Stimulated activated CD4-positive, alpha-beta T cell treated with anti-CD3 and anti-CD28 coated beads, Interleukin-1b, Interleukin-23, amount 100 ng/mL, for 48 hours (primary cell): ENCODE measurements at regions not wholly inside any gene's neighbourhood (a gene's known extent, or its start where the extent isn't known, plus 50 kb on each side); places are given as distances from the start of the nearest gene placed in this dataset.
"Not testable (repeated sequence)": the region's sequence is repeated elsewhere in the genome, so short reads cannot be mapped to it uniquely, and the experiment has no call there.

Source experiments
- DNase-seq: peaks from one replicate; pipeline ENCODE4 v3.0.0-alpha.2; 2020

DNA sequence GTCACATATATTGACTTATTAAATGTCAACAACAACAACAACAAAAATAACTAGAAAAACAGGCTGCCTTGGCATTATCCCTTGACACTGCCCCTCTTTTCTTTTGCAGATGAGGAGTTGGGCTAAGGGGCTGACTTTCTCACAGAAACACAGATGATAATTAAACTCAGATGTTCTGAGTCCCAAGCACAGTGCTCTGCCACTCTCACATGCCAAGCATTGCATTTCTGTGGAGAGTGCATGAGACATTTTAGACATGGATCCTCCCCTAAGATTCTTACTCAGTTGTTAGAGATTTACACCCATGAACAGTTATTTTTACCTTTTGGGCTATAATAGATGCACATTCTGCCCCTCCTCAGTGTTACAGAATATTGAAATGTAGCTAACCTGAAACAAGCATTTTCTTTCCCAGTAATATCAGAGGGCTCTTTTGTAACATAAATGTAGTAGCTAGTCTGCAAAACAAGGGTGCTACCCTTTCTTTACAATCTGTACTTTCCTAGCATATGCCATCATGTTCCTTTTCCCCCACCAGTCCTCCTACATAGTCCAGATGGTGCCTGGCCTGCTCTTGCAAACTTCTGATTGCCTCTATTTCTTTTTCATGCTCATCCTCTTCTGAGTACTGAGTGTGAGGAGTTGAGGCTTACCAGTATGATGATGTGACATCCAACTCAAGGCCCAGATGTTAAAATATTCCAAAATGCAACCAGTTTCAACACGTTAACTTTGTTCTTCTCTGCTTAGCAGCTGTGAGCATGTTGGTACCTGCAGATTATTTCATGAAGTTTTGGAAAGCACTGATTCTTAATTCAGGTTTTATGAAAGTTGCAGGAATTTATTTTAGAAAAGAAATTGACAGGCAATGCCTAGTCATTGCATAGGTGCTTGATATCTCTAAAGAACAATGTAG, 125.0 kb upstream of the ATP2B1 start:
- no peak for DNase-seq

DNA sequence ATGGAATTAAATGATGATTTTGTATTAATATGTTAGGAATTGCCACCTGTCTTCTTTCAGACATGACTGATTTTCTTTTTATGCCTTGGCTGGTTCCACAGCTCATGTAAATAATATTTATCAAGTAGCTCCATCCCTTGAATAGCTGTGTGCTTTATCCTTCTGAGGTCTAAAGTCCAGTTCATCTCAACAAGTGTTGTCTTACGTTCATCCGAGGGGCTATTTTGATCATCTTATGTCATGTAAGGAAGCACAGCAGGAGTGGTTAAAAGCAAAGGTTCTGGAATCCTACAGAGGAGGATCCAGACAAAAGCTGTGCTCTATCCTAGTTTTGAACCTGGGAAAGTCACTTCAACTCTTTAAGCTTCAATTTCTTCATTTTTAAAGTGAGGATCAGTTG, 123.7 kb upstream of the ATP2B1 start:
- DNase-seq, result no peak

DNA sequence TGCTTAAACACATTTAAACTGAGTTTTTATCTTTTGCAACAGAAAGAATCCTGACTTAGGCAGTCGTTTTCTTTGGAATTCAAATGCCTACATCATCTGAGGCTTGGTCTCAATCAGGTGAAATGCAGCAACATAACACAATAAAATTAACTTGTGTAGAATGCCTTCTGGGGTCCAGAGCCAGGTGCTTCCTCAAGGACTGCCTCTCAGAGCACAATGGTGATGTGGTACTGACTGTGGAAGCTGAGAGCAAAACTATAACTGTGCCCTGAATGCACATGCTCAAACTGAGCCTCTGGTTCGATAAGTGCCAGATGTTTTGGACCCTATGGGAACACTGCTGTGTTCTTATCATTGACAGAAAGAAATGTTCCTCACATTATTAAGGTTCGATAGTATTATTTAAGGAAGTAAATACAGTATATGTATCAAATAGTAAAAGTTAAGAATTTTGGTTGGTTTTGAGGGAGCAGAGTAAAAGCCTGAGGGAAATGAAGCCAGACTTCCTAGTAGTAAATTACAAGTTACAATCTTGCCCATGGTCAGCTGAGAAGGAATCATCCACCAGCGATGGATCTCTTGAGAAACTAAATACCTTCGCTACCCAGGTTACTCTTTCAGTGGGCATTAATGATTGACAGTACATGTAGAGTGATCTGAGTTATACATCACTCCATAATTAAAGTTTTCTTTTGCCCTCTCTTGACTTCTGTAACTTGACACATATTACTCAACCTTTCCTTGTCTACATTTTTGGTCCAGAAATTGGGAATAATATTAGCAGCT, 122.9 kb upstream of the ATP2B1 start:
- no peak for DNase-seq

DNA sequence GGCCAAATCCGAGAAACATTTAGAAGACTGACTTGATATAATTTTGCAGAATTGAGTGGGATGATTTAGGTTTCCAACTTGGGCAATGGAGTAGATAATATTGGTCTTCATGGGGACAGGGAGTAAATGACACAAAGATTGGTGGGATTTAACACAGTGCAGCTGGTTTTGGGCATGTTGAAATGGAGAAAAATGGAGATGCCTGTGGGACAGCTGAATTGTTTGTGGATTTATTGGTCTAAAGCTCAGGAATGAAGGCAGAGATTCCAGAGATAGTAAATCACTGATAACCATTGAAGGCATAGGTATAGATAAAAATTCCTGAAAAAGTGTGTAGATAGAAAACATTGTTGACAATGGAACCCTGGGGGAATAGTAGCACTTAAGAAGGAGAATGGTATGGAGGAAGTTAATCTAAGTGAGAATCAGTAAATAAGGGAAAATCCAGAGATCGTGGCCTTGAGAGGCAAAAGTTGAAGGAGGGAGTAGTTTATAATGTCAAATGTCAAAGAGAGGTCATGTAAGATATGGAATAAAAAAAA, 120.9 kb upstream of the ATP2B1 start:
- no peak for DNase-seq

DNA sequence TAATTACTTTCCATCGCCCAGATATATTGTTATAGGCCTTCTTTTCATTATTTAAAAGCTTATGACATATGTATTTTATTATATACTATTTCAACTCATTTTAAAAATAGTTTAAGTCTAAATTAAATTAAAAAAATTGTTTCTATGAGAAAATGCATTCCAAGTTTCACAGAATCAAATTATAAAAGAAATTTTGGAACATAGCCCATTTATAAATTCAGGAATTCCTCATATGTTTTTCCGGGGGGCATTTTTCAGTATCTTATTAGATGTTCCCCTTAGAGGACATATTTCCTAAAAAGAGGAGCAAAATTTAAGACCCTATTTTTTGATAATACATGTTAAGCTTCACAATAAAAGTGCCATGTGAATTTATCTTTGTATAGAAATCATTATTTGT, 119.9 kb upstream of the ATP2B1 start:
- no peak for DNase-seq

DNA sequence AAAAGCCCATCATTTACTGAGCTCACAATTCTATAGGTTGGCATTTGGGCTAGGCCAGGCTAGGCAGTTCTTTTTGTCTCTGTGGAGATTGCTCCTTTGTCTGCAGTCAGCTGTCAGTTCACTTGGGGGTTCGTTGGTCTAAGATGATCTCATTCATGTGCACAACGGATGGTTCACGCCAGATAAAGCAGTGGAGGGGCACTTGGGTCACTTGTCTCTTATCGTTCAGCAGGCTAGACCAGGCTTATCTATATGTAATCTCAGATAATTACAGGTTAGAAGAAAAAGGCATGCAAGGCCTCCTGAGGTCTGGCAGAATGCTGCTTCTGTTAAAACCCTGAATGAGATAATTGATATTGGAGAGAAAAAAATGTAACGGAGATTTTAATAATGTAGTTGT, 119.0 kb upstream of the ATP2B1 start:
- DNase-seq, result no peak

DNA sequence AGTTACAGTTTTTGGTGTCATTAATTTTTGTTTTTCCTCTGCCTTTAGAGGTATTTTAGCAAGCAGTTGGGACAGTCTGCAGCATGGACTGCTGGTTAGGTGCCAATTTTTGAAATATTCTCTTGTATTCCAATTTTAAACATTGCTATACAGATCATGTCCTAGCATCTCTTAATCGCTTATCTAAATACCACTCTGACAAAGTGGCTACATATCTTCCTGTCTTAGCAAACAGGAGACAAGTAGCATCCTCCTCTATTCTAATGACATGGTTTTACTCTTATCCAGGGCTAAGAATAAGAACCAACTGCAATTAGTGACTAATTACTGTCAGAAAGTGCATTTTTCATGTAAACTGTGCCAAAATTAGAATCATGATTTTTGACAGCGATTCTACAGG, 117.8 kb upstream of the ATP2B1 start:
- DNase-seq, result no peak

DNA sequence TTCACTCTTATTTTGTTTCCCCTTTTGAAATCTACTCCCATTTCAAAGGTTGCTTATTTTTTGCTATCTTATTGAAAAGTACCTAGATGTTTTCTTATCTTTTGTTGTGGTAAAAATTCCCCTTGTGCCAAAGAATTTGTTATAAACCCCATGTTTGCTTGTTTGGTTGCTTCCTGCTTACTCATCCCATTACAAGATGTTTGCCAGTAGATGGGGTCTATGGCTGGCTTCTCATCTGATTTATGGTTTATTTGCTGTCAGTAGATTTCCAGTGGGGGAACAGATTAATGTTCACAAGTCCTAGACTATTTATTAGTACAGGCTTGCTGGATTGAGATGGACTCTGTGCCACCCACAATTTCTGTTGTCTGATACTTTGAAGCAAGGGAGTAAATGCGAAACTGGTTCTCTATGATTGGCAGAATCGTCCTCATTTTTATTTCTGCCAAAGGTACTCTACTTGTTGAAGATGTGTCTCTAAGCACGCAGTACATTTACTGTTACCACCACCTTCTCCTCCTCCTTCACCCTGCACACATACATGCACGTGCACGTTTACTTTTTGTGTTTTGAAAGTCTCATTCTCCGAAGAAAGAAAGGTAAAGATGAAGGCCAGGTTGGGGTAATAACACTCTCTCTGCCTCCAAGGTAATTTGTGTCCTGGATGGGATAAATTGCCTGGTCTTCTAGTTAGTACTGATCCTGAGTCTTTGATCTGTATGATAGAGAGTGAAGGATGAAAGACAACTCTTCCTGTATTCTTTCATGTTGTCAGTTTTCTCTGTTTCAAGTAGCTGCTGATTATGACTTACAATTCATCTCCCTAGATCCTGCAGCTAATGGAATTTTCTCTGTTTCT, 117.2 kb upstream of the ATP2B1 start:
- no peak for DNase-seq

DNA sequence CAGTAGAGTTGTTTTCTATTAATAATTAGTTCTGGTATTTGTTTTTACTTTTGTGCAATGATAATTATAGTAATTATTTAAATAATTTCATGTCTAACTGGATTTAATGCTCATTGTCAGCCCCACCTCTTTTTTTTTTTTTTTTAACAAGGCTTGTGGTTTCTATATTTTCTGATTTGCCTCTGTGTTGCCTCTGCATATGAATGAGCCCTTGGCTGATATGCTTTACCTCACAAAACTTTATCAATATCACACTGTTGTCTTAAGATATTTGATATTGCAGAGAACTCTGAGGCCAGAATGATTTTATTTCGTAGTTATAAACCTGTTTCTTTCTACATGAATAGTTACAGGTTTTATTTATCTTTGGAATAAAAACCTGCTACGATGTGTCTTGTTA, 116.2 kb upstream of the ATP2B1 start:
- no peak for DNase-seq

DNA sequence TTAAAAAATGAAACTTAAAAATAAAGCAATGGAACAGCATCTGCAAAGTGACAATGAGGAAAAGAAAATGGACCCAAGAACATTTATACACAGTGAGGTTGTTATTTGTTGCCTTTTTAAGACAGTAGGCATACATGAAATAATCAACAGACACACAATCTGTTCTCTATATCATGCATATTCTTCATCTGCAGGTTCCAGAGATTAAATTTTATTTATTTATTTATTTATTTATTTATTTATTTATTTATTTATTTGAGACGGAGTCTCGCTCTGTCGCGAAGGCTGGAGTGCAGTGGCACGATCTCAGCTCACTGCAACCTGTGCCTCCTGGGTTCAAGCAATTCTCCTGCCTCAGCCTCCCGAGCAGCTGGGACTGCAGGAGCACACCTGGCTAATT, 114.4 kb upstream of the ATP2B1 start:
- not testable (repeated sequence) for DNase-seq

DNA sequence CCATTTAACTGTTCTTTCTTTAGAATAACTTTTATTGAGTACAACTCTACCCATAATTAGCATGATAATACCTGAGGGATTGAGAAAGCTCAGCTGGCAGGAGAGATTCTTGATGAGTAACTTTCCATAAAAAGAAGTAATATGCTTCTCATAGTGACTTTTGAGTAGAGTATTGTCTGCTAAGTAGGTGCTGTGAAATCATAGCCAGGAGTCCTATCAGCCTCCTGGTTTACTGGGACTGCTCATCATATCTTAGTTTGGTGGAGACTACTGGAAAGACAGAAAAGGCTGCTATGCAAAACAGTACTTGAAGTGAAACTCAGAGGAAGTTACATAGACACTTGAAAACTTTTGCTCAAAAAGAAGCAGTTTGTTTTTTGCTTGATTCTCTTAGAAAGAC, 113.3 kb upstream of the ATP2B1 start:
- DNase-seq, result no peak

DNA sequence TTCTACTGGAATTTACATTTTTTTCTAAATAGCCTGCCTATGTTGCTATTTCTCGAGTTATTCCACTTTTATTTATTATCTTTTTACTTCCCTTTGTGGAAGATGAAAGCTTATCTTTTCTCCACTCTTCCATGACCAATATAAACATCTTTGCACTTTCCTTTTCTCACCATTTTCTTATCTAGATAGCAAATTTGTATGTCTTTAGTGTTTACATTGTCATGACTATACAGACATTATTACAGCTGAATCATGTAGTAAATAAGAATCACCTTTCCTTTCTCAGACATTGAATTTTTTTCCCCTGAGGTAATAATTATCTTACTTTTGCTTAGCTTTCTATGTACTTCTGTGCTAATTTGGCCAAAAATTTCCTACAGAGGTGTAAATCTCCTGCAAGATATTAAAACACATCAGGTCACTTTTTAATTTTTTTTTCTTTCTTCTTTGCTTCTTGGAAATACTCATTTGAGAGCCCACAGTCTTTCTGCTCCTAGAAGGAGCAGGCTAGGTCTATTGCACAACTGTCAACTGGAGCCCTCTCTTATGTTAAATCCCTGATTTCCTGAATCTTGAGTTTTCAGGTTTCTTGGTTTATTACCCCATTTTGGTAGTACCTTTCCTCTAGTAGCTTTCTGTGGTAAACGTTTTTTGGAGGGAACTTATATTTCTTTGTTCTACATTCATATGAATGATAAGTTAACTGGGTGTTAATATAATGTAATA, 109.0 kb upstream of the ATP2B1 start:
- no peak for DNase-seq

DNA sequence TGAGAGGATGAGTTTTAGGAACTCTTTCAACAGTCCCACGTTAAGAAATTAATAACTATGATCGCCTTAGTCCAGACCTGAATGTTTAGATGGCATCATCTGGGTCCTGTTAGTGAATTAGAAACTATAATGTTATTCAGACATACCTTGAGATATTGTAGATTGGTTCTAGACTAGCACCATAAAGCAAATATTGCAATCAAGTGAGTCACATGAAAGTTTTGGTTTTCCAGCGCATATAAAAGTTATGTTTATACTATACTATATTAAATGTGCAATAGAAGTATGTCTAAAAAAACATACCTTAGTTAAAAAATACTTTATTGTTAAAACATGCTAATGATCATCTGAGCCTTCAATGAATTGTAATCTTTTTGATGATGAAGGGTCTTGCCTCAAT, 106.6 kb upstream of the ATP2B1 start:
- DNase-seq, result no peak

DNA sequence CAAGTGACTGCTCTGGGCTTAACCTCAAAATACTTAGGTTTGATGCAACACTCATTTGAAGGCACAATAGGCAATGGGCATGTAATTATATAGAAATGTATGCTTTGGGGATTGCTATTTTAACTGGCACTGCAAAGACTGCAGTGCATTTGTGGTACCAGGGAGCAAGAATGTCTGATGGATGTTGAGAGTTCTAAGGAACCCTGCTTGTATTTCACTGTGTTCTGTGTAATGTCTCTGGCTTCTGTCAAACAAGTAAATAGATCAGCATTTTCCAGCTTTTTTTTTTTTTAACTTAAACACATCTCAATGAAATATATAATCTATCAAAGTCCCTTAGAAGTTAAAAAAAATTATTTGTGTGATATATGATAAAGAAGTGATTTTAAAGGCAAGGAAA, 94.8 kb upstream of the ATP2B1 start:
- no peak for DNase-seq

DNA sequence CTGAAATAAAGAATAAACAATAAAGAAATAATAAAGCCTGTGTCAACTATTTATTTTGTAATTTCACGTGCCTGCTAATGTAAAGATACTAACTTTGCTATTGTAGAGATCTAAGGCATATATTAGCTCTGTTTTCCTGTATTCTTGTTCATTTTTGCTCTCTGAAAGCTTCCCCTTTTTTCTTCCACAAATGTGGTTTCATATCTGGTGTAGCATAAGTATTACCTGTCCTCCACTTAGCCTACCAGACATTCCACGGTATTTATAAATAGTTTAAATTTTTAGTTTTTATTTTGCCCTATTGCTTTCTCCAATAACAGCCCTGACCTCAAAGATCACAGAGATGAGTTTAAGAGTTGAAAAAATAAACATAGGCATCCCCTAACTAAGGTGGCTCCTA, 92.6 kb upstream of the ATP2B1 start:
- DNase-seq, result no peak

DNA sequence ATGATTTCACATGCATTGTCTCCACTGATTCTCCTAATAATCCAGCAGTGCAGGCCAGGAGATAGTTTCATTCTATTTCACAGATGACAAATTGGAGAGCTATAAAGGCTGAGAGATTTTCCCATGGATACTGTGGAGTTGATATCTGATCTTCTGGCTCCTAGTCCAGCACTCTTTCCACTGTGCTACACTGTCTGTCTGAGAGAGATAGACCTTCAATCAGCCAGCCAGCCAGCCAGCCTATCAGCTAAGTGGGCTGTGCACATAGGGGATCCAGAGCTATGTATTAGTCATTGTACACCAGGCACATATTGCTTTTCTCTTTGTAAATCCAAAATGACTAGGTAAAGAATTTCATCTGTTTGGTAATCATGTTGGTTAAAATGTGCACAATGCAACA, 91.8 kb upstream of the ATP2B1 start:
- DNase-seq, result no peak

DNA sequence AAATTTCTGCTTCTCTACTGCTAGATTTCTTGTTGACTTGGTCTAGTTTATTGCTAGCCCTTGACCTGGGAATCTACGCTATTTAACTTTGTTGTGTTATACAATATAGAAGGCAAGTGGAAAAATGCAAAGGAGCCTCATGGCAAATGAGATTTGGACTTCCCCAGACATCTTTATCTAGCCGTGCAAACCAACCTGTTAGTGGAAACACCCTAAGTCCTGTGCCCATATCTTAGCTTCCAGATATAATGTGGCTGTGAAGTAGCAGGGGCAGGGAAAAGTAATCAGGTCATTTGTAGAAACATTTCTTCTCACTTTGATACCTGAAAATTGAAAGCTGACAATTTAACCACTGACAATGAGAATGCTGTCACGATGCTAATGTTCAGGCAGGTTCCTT, 90.7 kb upstream of the ATP2B1 start:
- DNase-seq, result no peak

DNA sequence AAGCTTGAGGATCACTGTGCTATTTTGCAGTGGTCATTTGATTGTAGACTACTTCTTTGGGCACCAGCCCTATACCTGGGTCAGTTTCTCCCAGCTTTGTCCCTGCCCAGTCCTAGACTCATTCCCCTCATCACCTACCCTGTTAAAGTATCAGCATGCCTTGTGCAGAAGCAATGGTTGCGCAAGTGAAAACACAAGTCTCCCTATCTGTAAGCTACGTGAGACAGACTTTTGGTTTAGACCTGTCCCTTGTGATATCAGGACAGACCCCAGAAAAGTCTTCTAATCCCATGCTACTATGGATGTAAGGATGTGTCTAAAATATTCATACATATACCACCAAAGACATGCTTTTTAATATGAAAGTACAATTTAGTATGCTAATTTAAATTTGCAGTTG, 88.8 kb upstream of the ATP2B1 start:
- no peak for DNase-seq

DNA sequence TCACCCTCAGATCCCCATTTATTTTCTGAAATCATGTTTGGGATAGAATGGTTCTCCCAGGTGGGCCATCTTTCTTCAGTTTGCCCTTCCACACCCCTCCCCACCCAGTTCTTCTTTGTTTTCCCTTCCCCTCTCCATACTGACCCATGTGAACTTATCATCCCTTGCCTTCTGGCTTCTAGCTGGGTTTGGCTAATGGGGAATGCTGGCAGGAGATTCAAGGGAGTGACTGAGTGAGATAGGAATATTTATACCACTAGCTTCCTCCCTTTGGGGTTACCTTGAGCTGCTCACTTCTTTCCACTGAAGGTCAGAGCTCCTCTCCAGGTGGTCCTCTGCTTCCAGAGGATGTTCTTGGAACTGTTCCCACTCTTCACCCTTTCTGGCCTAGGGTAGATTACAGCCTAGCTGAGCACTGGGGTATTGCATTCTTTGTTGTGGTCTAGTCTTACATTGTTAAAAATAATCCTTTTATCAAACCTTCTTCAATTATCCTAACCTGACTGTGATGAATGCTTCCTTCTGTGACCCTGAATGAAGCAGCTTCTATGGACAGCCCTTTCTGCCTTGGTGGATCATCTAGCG, 88.3 kb upstream of the ATP2B1 start:
- DNase-seq, result no peak

DNA sequence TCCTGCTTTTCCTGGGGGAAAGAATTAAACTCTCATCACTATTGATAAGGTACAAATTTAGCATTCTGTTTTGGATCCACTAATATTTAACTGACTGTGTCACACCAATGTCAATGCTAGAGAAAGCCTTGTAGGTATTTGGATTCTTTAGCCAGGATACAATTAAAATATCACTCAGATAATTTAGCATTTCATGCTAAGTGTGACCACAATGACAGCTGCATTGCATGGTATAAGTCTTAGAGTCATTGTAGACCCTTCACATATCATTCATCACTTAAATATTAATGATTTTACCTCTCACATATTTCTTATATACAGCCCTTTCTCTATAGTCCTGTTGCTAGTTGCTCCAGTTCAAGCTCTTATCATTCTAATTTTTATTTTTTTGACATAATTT, 85.3 kb upstream of the ATP2B1 start:
- no peak for DNase-seq

DNA sequence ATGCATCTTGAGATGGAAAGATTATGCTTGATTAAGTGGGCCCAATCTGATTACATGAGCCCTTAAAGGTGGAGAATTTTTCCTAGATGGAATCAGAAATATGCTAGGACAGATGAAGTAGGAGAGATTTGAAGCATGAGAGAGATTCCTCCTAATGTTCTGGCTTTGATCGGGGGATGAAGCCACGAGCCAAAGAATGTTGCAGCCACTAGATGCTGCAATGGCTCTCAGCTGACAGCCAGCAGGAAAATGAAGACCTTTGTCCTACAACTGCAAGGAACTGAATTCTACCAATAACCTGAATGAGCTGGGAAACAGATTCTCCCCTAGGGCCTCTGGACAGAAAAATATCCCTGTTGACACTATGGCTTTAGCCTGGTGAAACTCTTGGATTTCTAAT, 82.6 kb upstream of the ATP2B1 start:
- DNase-seq, result no peak

DNA sequence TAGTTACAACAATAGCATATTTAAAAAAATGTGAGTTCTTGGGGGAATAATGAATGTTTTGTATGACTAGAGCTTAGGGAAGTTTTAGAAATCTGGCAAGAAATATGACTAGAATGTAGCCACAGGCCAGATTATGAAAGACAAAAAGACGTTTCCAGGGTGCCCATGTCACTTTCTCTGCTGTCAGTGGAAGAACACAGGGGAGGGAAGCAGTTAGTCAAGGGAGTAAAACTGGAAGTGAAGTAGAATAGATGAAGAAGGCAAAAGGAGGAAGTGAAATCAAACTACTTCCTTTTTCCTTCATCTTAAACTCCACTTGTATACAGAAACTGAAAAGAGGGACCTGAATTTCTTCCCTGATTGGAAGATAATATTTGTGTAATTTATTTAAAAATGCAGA, 81.2 kb upstream of the ATP2B1 start:
- DNase-seq, result no peak
